Sigmoid colon (tissue), 6 donors: ENCODE measurements at regions not wholly inside any gene's neighbourhood (a gene's known extent, or its start where the extent isn't known, plus 50 kb on each side); places are given as distances from the start of the nearest gene placed in this dataset.
A peak's percentile ranks its signal among the peaks of the same experiment; 100 is the strongest.
"Not testable (repeated sequence)": the region's sequence is repeated elsewhere in the genome, so short reads cannot be mapped to it uniquely, and the experiment has no call there.

Source experiments
- DNase-seq: peaks from one replicate; pipeline ENCODE4 v3.0.0-alpha.2; 2019
- H3K27ac ChIP-seq, 4 donors: fragments of 200-600 bp; sonication (generic); one replicate each; pipeline ENCODE4 v1.5.1; 2016 to 2019; ENCODE audit warnings: mild to moderate bottlenecking in 1 of 4
- H3K27me3 ChIP-seq, 3 donors: fragments of 200-600 bp; sonication (generic); one replicate each; pipeline ENCODE4 v1.5.1; 2019; ENCODE audit warnings: mild to moderate bottlenecking in 1 of 3
- H3K36me3 ChIP-seq, 4 donors: fragments of 200-600 bp; sonication (generic); one replicate each; pipeline ENCODE4 v1.5.1; 2016 to 2019
- H3K4me1 ChIP-seq, 4 donors: fragments of 200-600 bp; sonication (generic); one replicate each; pipeline ENCODE4 v1.5.1; 2017 to 2019
- H3K4me3 ChIP-seq, 4 donors: fragments of 200-600 bp; sonication (generic); one replicate each; pipeline ENCODE4 v1.5.1; 2017 to 2019; ENCODE audit warnings: mild to moderate bottlenecking in 2 of 4, moderate library complexity in 1 of 4
- H3K9me3 ChIP-seq, 4 donors: fragments of 200-600 bp in 3 of 4; sonication (generic) in 3 of 4; one replicate each; pipeline versions ENCODE4 v1.5.1 to v1.6.1; 2013 to 2019
- EP300 ChIP-seq, 4 donors: sonication (generic); formaldehyde crosslinking; IDR thresholded peaks; one replicate each; pipeline ENCODE4 v1.6.1; 2017; ENCODE audit warnings: antibody characterized with exemption in 4 of 4
- POLR2A ChIP-seq, 2 donors: fragments of 450-650 bp; IDR thresholded peaks; one replicate each; pipeline ENCODE4 v1.6.1; 2016; ENCODE audit warnings: antibody characterized with exemption in 2 of 2, mild to moderate bottlenecking in 2 of 2, moderate library complexity in 2 of 2
- POLR2AphosphoS5 ChIP-seq, 4 donors: sonication (generic); formaldehyde crosslinking; IDR thresholded peaks; one replicate each; pipeline ENCODE4 v1.6.1; 2017; ENCODE audit warnings: antibody characterized with exemption in 4 of 4
- WGBS, 2 donors: extraction: QIAGEN DNeasy Blood & Tissue Kit; methylation state at CpG; one replicate each; pipeline ENCODE4 v1.1.7; 2013; 5-methylcytosine and 5-hydroxymethylcytosine counted together
- intact Hi-C: fragments of 100-400 bp; cut with DNase I; formaldehyde crosslinking; loops from one replicate; pipeline ENCODE4 v1.15.1; 2023
- TF ChIP-seq, protein P1 (sequence below), 4 experiments: fragments of 450-650 bp in 3 of 4; fragments of 200-600 bp in 1 of 4; IDR thresholded peaks; one replicate each; pipeline ENCODE4 v1.5.1; 2016 to 2019; ENCODE audit warnings: antibody characterized with exemption in 4 of 4, mild to moderate bottlenecking in 3 of 4, moderate library complexity in 2 of 4
- donor health status: healthy with polysubstance abuse.
- donor health status: healthy.

DNA sequence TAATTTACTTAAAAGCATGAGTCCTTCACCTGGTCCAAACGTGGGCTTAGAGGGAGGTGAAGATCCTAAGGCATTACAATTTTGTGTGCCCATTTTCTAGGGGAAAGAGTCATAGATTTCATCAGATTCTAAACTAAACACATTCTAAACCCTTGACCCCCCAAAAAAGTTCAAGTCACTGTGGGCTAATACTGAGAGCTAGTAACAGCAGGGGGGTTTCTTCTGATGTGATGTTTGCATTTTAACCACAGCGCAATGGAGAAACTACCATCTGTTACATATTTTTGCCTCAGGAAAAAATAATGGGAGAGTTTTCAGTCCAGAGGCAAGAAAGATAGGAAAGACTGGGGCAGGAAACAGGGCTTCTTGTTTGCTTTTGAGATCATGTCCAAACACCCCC is 110.8 kb upstream of the SLC1A3 start:
- H3K36me3 ChIP-seq, result no peaks in the 10 kb centered on the region
- H3K27ac ChIP-seq, result peak overlapping the region; percentile 57 to 78 (median 68)
- TF ChIP-seq POLR2A (IDR thresholded peaks at IDR 0.05), result no peak
- no peak for TF ChIP-seq POLR2AphosphoS5 (IDR thresholded peaks at IDR 0.05)
- TF ChIP-seq, protein P1, sequence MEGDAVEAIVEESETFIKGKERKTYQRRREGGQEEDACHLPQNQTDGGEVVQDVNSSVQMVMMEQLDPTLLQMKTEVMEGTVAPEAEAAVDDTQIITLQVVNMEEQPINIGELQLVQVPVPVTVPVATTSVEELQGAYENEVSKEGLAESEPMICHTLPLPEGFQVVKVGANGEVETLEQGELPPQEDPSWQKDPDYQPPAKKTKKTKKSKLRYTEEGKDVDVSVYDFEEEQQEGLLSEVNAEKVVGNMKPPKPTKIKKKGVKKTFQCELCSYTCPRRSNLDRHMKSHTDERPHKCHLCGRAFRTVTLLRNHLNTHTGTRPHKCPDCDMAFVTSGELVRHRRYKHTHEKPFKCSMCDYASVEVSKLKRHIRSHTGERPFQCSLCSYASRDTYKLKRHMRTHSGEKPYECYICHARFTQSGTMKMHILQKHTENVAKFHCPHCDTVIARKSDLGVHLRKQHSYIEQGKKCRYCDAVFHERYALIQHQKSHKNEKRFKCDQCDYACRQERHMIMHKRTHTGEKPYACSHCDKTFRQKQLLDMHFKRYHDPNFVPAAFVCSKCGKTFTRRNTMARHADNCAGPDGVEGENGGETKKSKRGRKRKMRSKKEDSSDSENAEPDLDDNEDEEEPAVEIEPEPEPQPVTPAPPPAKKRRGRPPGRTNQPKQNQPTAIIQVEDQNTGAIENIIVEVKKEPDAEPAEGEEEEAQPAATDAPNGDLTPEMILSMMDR (IDR thresholded peaks at IDR 0.05), result no peak
- H3K4me3 ChIP-seq, result no peak overlapping the region
- no peak for DNase-seq
- intact Hi-C loops, result loop anchor here (10.0 kb wide), 1 partner anchor 379 kb away; the partner anchor contains the start of gene NIPBL
- no peaks in the 10 kb centered on the region for H3K9me3 ChIP-seq
- peaks cover 0 to 22% (median 21%) of the 10 kb centered on the region in 4 donors for H3K4me1 ChIP-seq
- H3K27me3 ChIP-seq, result no peaks in the 10 kb centered on the region
- 59 to 71% methylated on average over 2 of the region's 2 CpGs for WGBS, 2 donors

GRCh38 chr5:36496471-36496870 is 109.9 kb upstream of the SLC1A3 start:
- H3K27ac ChIP-seq, result no peak overlapping the region
- TF ChIP-seq POLR2A (IDR thresholded peaks at IDR 0.05) (no peak), POLR2AphosphoS5 (IDR thresholded peaks at IDR 0.05) (no peak), EP300 (IDR thresholded peaks at IDR 0.05) (no peak)
- TF ChIP-seq, protein P1 (IDR thresholded peaks at IDR 0.05), result no peak
- peaks cover 0 to 22% (median 21%) of the 10 kb centered on the region in 4 donors for H3K4me1 ChIP-seq
- H3K27me3 ChIP-seq, result no peaks in the 10 kb centered on the region
- no peaks in the 10 kb centered on the region for H3K9me3 ChIP-seq
- no peaks in the 10 kb centered on the region for H3K36me3 ChIP-seq
- DNase-seq, result no peak
- H3K4me3 ChIP-seq, result no peak overlapping the region
- intact Hi-C loops, result loop anchor here (10.0 kb wide), 1 partner anchor 378 kb away; the partner anchor contains the start of gene NIPBL
- 69 to 77% methylated on average over 4 of the region's 4 CpGs for WGBS, 2 donors

- Histone ChIP-seq H3K27me3 (no peaks in the 10 kb centered on the region), H3K9me3 (no peaks in the 10 kb centered on the region), H3K27ac (no peak overlapping the region), H3K36me3 (no peaks in the 10 kb centered on the region), H3K4me3 (no peak overlapping the region), H3K4me1 (peaks cover 0 to 12% (median 0%) of the 10 kb centered on the region in 4 donors)
- no peak for DNase-seq
- no peak for TF ChIP-seq POLR2AphosphoS5 (IDR thresholded peaks at IDR 0.05)
- TF ChIP-seq EP300 (IDR thresholded peaks at IDR 0.05), result no peak
- TF ChIP-seq POLR2A (IDR thresholded peaks at IDR 0.05), result no peak
- TF ChIP-seq, protein P1 (IDR thresholded peaks at IDR 0.05), result no peak
- intact Hi-C loops, result no loop called here
- 53 to 62% methylated on average over 6 of the region's 6 CpGs for WGBS, 2 donors
Observed at GRCh38 chr5:36502608-36503007, 103.8 kb upstream of the SLC1A3 start.

- Histone ChIP-seq H3K4me1 (peaks cover 0 to 12% (median 0%) of the 10 kb centered on the region in 4 donors), H3K9me3 (no peaks in the 10 kb centered on the region), H3K27me3 (no peaks in the 10 kb centered on the region), H3K36me3 (no peaks in the 10 kb centered on the region), H3K27ac (peak overlapping the region in 1 of 4 donors; percentile 47), H3K4me3 (no peak overlapping the region)
- no peak for DNase-seq
- intact Hi-C loops, result loop anchor here (5.0 kb wide), 1 partner anchor 187 kb away; no protein-coding TSS in a partner anchor
- TF ChIP-seq, protein P1 (IDR thresholded peaks at IDR 0.05), result no peak
- TF ChIP-seq POLR2AphosphoS5 (IDR thresholded peaks at IDR 0.05), result no peak
Observed at GRCh38 chr5:36505021-36505420, 101.4 kb upstream of the SLC1A3 start.

- Histone ChIP-seq H3K4me1 (peaks cover 0 to 10% (median 0%) of the 10 kb centered on the region in 4 donors), H3K4me3 (no peak overlapping the region), H3K27ac (no peak overlapping the region), H3K36me3 (no peaks in the 10 kb centered on the region), H3K27me3 (no peaks in the 10 kb centered on the region), H3K9me3 (no peaks in the 10 kb centered on the region)
- WGBS, 2 donors, result 54 to 55% methylated on average over 6 of the region's 6 CpGs
- intact Hi-C loops, result loop anchor here (1.0 to 5.0 kb wide), 2 partner anchors 93 to 185 kb away; no protein-coding TSS in a partner anchor
- TF ChIP-seq, protein P1 (IDR thresholded peaks at IDR 0.05), result peak; percentile 71 to 82 (median 76)
- TF ChIP-seq POLR2AphosphoS5 (IDR thresholded peaks at IDR 0.05), result no peak
- peak; percentile 88 for DNase-seq
Observed at GRCh38 chr5:36507332-36507952, 99.0 kb upstream of the SLC1A3 start.

DNA sequence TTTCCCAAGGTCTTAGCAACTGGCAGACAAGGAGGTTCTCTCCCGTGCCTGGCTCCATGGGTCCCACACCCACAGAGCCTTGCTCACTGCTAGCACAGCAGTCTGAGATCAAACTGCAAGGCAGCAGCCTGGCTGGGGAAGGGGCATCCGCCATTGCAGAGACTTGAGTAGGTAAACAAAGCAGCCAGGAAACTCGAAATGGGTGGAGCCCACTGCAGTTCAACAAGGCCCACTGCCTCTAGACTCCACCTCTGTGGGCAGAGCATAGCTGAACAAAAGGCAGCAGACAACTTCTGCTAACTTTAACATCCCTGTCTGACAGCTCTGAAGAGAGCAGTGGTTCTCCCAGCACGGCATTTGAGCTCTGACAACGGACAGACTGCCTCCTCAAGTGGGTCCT is 98.1 kb upstream of the SLC1A3 start:
- intact Hi-C loops, result loop anchor here (5.0 kb wide), 1 partner anchor 184 kb away; no protein-coding TSS in a partner anchor
- H3K36me3 ChIP-seq, H3K9me3 ChIP-seq, H3K27ac ChIP-seq, H3K4me3 ChIP-seq, DNase-seq, H3K4me1 ChIP-seq, H3K27me3 ChIP-seq: not testable (repeated sequence)
- 31 to 56% methylated on average over 5 of the region's 5 CpGs for WGBS, 2 donors

DNA sequence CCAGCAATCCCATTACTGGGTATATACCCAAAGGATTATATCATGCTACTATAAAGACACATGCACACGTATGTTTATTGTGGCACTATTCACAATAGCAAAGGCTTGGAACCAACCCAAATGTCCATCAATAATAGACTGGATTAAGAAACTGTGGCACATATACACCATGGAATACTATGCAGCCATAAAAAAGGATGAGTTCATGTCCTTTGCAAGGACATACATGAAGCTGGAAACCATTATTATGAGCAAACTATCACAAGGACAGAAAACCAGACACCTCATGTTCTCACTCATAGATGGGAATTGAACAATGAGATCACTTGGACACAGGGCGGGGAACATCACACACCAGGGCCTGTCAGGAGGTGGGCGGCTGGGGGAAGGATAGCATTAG is 92.8 kb upstream of the SLC1A3 start:
- intact Hi-C loops, H3K27me3 ChIP-seq, DNase-seq, H3K36me3 ChIP-seq, H3K9me3 ChIP-seq, H3K4me3 ChIP-seq, H3K4me1 ChIP-seq, H3K27ac ChIP-seq: not testable (repeated sequence)
- 87 to 97% methylated on average over 3 of the region's 3 CpGs for WGBS, 2 donors
